ENCODE measurements at regions not wholly inside any gene's neighbourhood (a gene's known extent, or its start where the extent isn't known, plus 50 kb on each side); places are given as distances from the start of the nearest gene placed in this dataset.

- Histone ChIP-seq H3K4me3 (no peak overlapping the region), H3K27ac (no peak overlapping the region), H3K36me3 (ENCODE audit: insufficient read depth, low read length) (no peaks in the 10 kb centered on the region), H3K9me3 (ENCODE audit: low read depth, low read length) (no peaks in the 10 kb centered on the region), H3K9ac (ENCODE audit: insufficient read length) (no peak overlapping the region)
- TF ChIP-seq FOXP2 (optimal IDR thresholded peaks at IDR 0.05; ENCODE audit: control extremely low read depth, extremely low read length, insufficient read depth) = no peak
- no peak for TF ChIP-seq POLR2AphosphoS5 (IDR thresholded peaks at IDR 0.05; ENCODE audit: borderline replicate concordance, low read depth, low read length)
- TF ChIP-seq EZH2 (IDR thresholded peaks at IDR 0.05) = no peak
- DNase-seq (ENCODE audit: low read depth, low spot score) = no peak
These were observed 425.8 kb upstream of the SYT4 start for GRCh38 chr18:43703050-43703449.

- DNase-seq (ENCODE audit: low read depth, low spot score) = no peak
- Histone ChIP-seq H3K9ac (ENCODE audit: insufficient read length) (no peak overlapping the region), H3K36me3 (ENCODE audit: insufficient read depth, low read length) (no peaks in the 10 kb centered on the region), H3K4me3 (no peak overlapping the region), H3K9me3 (ENCODE audit: low read depth, low read length) (no peaks in the 10 kb centered on the region), H3K27ac (no peak overlapping the region)
- TF ChIP-seq EZH2 (IDR thresholded peaks at IDR 0.05) (no peak), POLR2AphosphoS5 (IDR thresholded peaks at IDR 0.05; ENCODE audit: borderline replicate concordance, low read depth, low read length) (no peak), FOXP2 (optimal IDR thresholded peaks at IDR 0.05; ENCODE audit: control extremely low read depth, extremely low read length, insufficient read depth) (no peak)
These were observed 428.6 kb upstream of the SYT4 start for GRCh38 chr18:43705850-43706249.

- no peak overlapping the region for H3K9ac ChIP-seq (ENCODE audit: insufficient read length)
- no peak overlapping the region for H3K27ac ChIP-seq
- no peak for DNase-seq (ENCODE audit: low read depth, low spot score)
- H3K9me3 ChIP-seq (ENCODE audit: low read depth, low read length) = no peaks in the 10 kb centered on the region
- H3K36me3 ChIP-seq (ENCODE audit: insufficient read depth, low read length) = no peaks in the 10 kb centered on the region
- no peak overlapping the region for H3K4me3 ChIP-seq
- TF ChIP-seq POLR2AphosphoS5 (IDR thresholded peaks at IDR 0.05; ENCODE audit: borderline replicate concordance, low read depth, low read length) (no peak), EZH2 (IDR thresholded peaks at IDR 0.05) (no peak), FOXP2 (optimal IDR thresholded peaks at IDR 0.05; ENCODE audit: control extremely low read depth, extremely low read length, insufficient read depth) (no peak)
These were observed 432.8 kb upstream of the SYT4 start for GRCh38 chr18:43710135-43710534.

GRCh38 chr18:43714343-43715010 is 437.2 kb upstream of the SYT4 start:
- no peak for TF ChIP-seq EZH2 (IDR thresholded peaks at IDR 0.05)
- TF ChIP-seq FOXP2 (optimal IDR thresholded peaks at IDR 0.05; ENCODE audit: control extremely low read depth, extremely low read length, insufficient read depth) = no peak
- TF ChIP-seq POLR2AphosphoS5 (IDR thresholded peaks at IDR 0.05; ENCODE audit: borderline replicate concordance, low read depth, low read length) = no peak

GRCh38 chr18:43719267-43719795 is 442.0 kb upstream of the SYT4 start:
- DNase-seq (ENCODE audit: low read depth, low spot score) = no peak
- Histone ChIP-seq H3K27ac (no peak overlapping the region), H3K36me3 (ENCODE audit: insufficient read depth, low read length) (no peaks in the 10 kb centered on the region), H3K9me3 (ENCODE audit: low read depth, low read length) (no peaks in the 10 kb centered on the region), H3K4me3 (no peak overlapping the region), H3K9ac (ENCODE audit: insufficient read length) (no peak overlapping the region)
- no peak for TF ChIP-seq EZH2 (IDR thresholded peaks at IDR 0.05)
- TF ChIP-seq FOXP2 (optimal IDR thresholded peaks at IDR 0.05; ENCODE audit: control extremely low read depth, extremely low read length, insufficient read depth) = no peak
- TF ChIP-seq POLR2AphosphoS5 (IDR thresholded peaks at IDR 0.05; ENCODE audit: borderline replicate concordance, low read depth, low read length) = no peak

More at GRCh38 chr18:43714343-43715010, 437.2 kb upstream of the SYT4 start:
- no peak overlapping the region for H3K27ac ChIP-seq
- H3K36me3 ChIP-seq (ENCODE audit: insufficient read depth, low read length) = no peaks in the 10 kb centered on the region
- H3K4me3 ChIP-seq = no peak overlapping the region
- no peak overlapping the region for H3K9ac ChIP-seq (ENCODE audit: insufficient read length)
- H3K9me3 ChIP-seq (ENCODE audit: low read depth, low read length) = no peaks in the 10 kb centered on the region
- no peak for DNase-seq (ENCODE audit: low read depth, low spot score)

GRCh38 chr18:43720041-43720440 is 442.8 kb upstream of the SYT4 start:
- Histone ChIP-seq H3K9me3 (ENCODE audit: low read depth, low read length) (no peaks in the 10 kb centered on the region), H3K9ac (ENCODE audit: insufficient read length) (no peak overlapping the region), H3K36me3 (ENCODE audit: insufficient read depth, low read length) (no peaks in the 10 kb centered on the region), H3K27ac (no peak overlapping the region), H3K4me3 (no peak overlapping the region)
- TF ChIP-seq EZH2 (IDR thresholded peaks at IDR 0.05) = no peak
- DNase-seq (ENCODE audit: low read depth, low spot score) = no peak

- Histone ChIP-seq H3K36me3 (ENCODE audit: insufficient read depth, low read length) (no peaks in the 10 kb centered on the region), H3K4me3 (no peak overlapping the region)
- no peak for TF ChIP-seq FOXP2 (optimal IDR thresholded peaks at IDR 0.05; ENCODE audit: control extremely low read depth, extremely low read length, insufficient read depth)
- no peak for TF ChIP-seq EZH2 (IDR thresholded peaks at IDR 0.05)
- no peak for TF ChIP-seq POLR2AphosphoS5 (IDR thresholded peaks at IDR 0.05; ENCODE audit: borderline replicate concordance, low read depth, low read length)
These were observed 458.3 kb upstream of the SYT4 start for GRCh38 chr18:43735570-43735969.

GRCh38 chr18:43744960-43745745 is 467.9 kb upstream of the SYT4 start:
- Histone ChIP-seq H3K27ac (no peak overlapping the region), H3K9me3 (ENCODE audit: low read depth, low read length) (no peaks in the 10 kb centered on the region; the same call in 1 of the 2 replicates), H3K36me3 (ENCODE audit: insufficient read depth, low read length) (no peaks in the 10 kb centered on the region), H3K4me3 (no peak overlapping the region), H3K9ac (ENCODE audit: insufficient read length) (no peak overlapping the region)
- no peak for TF ChIP-seq POLR2AphosphoS5 (IDR thresholded peaks at IDR 0.05; ENCODE audit: borderline replicate concordance, low read depth, low read length)
- no peak for TF ChIP-seq EZH2 (IDR thresholded peaks at IDR 0.05)
- TF ChIP-seq FOXP2 (optimal IDR thresholded peaks at IDR 0.05; ENCODE audit: control extremely low read depth, extremely low read length, insufficient read depth) = no peak
- no peak for DNase-seq (ENCODE audit: low read depth, low spot score)

More at GRCh38 chr18:43735570-43735969, 458.3 kb upstream of the SYT4 start:
- Histone ChIP-seq H3K9me3 (ENCODE audit: low read depth, low read length) (no peaks in the 10 kb centered on the region), H3K9ac (ENCODE audit: insufficient read length) (no peak overlapping the region), H3K27ac (no peak overlapping the region)
- DNase-seq (ENCODE audit: low read depth, low spot score) = no peak

Data from SK-N-MC (cell line).